GM18519 (cell line): ENCODE measurements at regions not wholly inside any gene's neighbourhood (a gene's known extent, or its start where the extent isn't known, plus 50 kb on each side); places are given as distances from the start of the nearest gene placed in this dataset.

ENCODE experiments used
- ATAC-seq: cut with Tn5 transposase; IDR thresholded peaks from one replicate; pipeline ENCODE4 v1.9.1; 2021; ENCODE audit warnings: mild to moderate bottlenecking, moderate library complexity; ENCODE audit not compliant: unreplicated experiment, low FRiP score

GRCh38 chr6:122129313-122130025 lies 270.0 kb upstream of the HSF2 start:
- no peak for ATAC-seq

- no peak for ATAC-seq
These were observed 269.5 kb upstream of the HSF2 start for GRCh38 chr6:122130026-122130348.

GRCh38 chr6:122130518-122130917 lies 268.9 kb upstream of the HSF2 start:
- ATAC-seq, result no peak

- no peak for ATAC-seq
These were observed 263.1 kb upstream of the HSF2 start for GRCh38 chr6:122136386-122136785.

- ATAC-seq, result no peak
These were observed 259.4 kb upstream of the HSF2 start for GRCh38 chr6:122140031-122140430.

GRCh38 chr6:122141246-122141645 lies 258.2 kb upstream of the HSF2 start:
- no peak for ATAC-seq

GRCh38 chr6:122143813-122144601 lies 255.4 kb upstream of the HSF2 start:
- ATAC-seq, result no peak

GRCh38 chr6:122145246-122145645 lies 254.2 kb upstream of the HSF2 start:
- ATAC-seq, result no peak

- no peak for ATAC-seq
These were observed 253.7 kb upstream of the HSF2 start for GRCh38 chr6:122145741-122146240.

- ATAC-seq, result no peak
These were observed 252.2 kb upstream of the HSF2 start for GRCh38 chr6:122147291-122147690.

- ATAC-seq, result no peak
These were observed 248.4 kb upstream of the HSF2 start for GRCh38 chr6:122151066-122151465.

- ATAC-seq, result no peak
These were observed 247.7 kb upstream of the HSF2 start for GRCh38 chr6:122151763-122152162.

- ATAC-seq, result no peak
These were observed 245.9 kb upstream of the HSF2 start for GRCh38 chr6:122153557-122153956.

GRCh38 chr6:122154155-122154554 lies 245.3 kb upstream of the HSF2 start:
- no peak for ATAC-seq

GRCh38 chr6:122154912-122155575 lies 244.4 kb upstream of the HSF2 start:
- ATAC-seq, result no peak

- no peak for ATAC-seq
These were observed 238.3 kb upstream of the HSF2 start for GRCh38 chr6:122161136-122161535.

- no peak for ATAC-seq
These were observed 234.4 kb upstream of the HSF2 start for GRCh38 chr6:122165014-122165413.

- ATAC-seq, result no peak
These were observed 229.2 kb upstream of the HSF2 start for GRCh38 chr6:122170274-122170673.

GRCh38 chr6:122178988-122179387 lies 220.5 kb upstream of the HSF2 start:
- no peak for ATAC-seq

- ATAC-seq, result no peak
These were observed 219.3 kb upstream of the HSF2 start for GRCh38 chr6:122180132-122180531.

- ATAC-seq, result no peak
These were observed 217.4 kb upstream of the HSF2 start for GRCh38 chr6:122182061-122182460.
